GM10266 (cell line): ENCODE measurements at regions not wholly inside any gene's neighbourhood (a gene's known extent, or its start where the extent isn't known, plus 50 kb on each side); places are given as distances from the start of the nearest gene placed in this dataset.

ENCODE experiments used
- DNase-seq: peaks from one replicate; pipeline ENCODE4 v3.0.0; 2012; ENCODE audit errors: extremely low spot score
- CTCF ChIP-seq: IDR thresholded peaks from 2 replicates; pipeline ENCODE4 v1.5.1; 2012; ENCODE audit warnings: mild to moderate bottlenecking, low read depth; ENCODE audit not compliant: control insufficient read depth, insufficient read depth; ENCODE audit errors: missing control alignments

GRCh38 chrX:6732101-6732500 lies 197.2 kb upstream of the VCX3A start:
- TF ChIP-seq CTCF, result no peak
- no peak for DNase-seq

- no peak for DNase-seq
Measured at GRCh38 chrX:6729626-6730025, 194.7 kb upstream of the VCX3A start.

GRCh38 chrX:6718766-6719165 lies 183.8 kb upstream of the VCX3A start:
- DNase-seq, result no peak

More at GRCh38 chrX:6729626-6730025, 194.7 kb upstream of the VCX3A start:
- no peak for TF ChIP-seq CTCF

GRCh38 chrX:6708676-6709380 lies 173.9 kb upstream of the VCX3A start:
- TF ChIP-seq CTCF, result no peak

More at GRCh38 chrX:6718766-6719165, 183.8 kb upstream of the VCX3A start:
- no peak for TF ChIP-seq CTCF

GRCh38 chrX:6708041-6708440 lies 173.1 kb upstream of the VCX3A start:
- no peak for TF ChIP-seq CTCF
- no peak for DNase-seq

More at GRCh38 chrX:6708676-6709380, 173.9 kb upstream of the VCX3A start:
- no peak for DNase-seq

- no peak for DNase-seq
- no peak for TF ChIP-seq CTCF
Measured at GRCh38 chrX:6707497-6707896, 172.6 kb upstream of the VCX3A start.

- TF ChIP-seq CTCF, result no peak
- no peak for DNase-seq
Measured at GRCh38 chrX:6701085-6701484, 166.2 kb upstream of the VCX3A start.
